OCI-LY7 (cell line): ENCODE measurements at regions not wholly inside any gene's neighbourhood (a gene's known extent, or its start where the extent isn't known, plus 50 kb on each side); places are given as distances from the start of the nearest gene placed in this dataset.

Experiments used
- EZH2phosphoT487 ChIP-seq: fragments of 200-600 bp; sonication (generic); IDR thresholded peaks from 2 replicates; pipeline ENCODE4 v1.6.1; 2018; ENCODE audit warnings: low read depth, borderline replicate concordance, mild to moderate bottlenecking, mixed run types, antibody characterized with exemption, low read length, moderate library complexity, mixed read lengths
- TF ChIP-seq, protein P1 (sequence below): fragments of 200-600 bp; sonication (generic); conservative IDR thresholded peaks from 2 replicates; pipeline ENCODE4 v1.5.1; 2014; ENCODE audit warnings: mild to moderate bottlenecking, antibody characterized with exemption, low read length, moderate library complexity, mixed read lengths

DNA sequence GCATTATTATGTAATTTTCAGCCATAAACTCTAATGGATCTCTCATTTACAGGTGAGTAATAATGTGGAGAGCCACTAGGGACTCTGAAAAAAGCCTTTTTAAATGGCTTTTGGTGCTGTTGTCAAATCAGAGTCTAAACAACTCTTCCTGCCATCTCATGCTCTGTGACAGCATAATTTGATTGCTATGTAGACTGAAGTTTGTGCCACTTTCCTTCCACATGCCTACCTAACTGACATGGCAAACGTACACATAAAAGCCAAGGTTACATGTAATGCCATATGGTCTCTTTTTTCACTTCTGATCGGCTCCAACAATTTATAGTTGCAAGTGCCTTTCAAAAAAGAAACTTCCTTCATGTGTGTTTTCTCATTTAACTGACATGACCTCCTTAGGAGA lies 94.3 kb downstream of the SH2D1A start:
- TF ChIP-seq, protein P1, sequence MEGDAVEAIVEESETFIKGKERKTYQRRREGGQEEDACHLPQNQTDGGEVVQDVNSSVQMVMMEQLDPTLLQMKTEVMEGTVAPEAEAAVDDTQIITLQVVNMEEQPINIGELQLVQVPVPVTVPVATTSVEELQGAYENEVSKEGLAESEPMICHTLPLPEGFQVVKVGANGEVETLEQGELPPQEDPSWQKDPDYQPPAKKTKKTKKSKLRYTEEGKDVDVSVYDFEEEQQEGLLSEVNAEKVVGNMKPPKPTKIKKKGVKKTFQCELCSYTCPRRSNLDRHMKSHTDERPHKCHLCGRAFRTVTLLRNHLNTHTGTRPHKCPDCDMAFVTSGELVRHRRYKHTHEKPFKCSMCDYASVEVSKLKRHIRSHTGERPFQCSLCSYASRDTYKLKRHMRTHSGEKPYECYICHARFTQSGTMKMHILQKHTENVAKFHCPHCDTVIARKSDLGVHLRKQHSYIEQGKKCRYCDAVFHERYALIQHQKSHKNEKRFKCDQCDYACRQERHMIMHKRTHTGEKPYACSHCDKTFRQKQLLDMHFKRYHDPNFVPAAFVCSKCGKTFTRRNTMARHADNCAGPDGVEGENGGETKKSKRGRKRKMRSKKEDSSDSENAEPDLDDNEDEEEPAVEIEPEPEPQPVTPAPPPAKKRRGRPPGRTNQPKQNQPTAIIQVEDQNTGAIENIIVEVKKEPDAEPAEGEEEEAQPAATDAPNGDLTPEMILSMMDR = no peak
- TF ChIP-seq EZH2phosphoT487 = no peak
